GM12878 (cell line): ENCODE measurements at regions not wholly inside any gene's neighbourhood (a gene's known extent, or its start where the extent isn't known, plus 50 kb on each side); places are given as distances from the start of the nearest gene placed in this dataset.

Experiments used
- ATAC-seq: fragments of 200-7000 bp; cut with Tn5 transposase; 3 replicates; pipeline ENCODE4 v1.9.1; 2020; ENCODE audit warnings: mild to moderate bottlenecking, moderate library complexity
- BruUV-seq: library from RNA; stranded (reverse); fragments of 400-500 nt; replicated peaks from 2 replicates; lab custom pipeline; 2021; lab: Mats Ljungman, UMichigan
- CTCF ChIA-PET: fragments of 300-600 bp; sonication (Branson Sonifier 250); formaldehyde crosslinking; extraction: SDS; loops from one replicate; lab custom pipeline; 2021; ENCODE audit warnings: inconsistent platforms; lab: Yijun Ruan, JAX
- POLR2A ChIA-PET: fragments of 350-600 bp; formaldehyde crosslinking; extraction: SDS; loops from one replicate; lab custom pipeline; 2021; ENCODE audit warnings: inconsistent platforms; lab: Charles Lee
- RAD21 ChIA-PET: fragments of 300-600 bp; sonication (Branson Sonifier 250); formaldehyde crosslinking; loops from one replicate; lab custom pipeline; 2023; ENCODE audit warnings: antibody characterized with exemption; ENCODE audit not compliant: unreplicated experiment; lab: Charles Lee
- SMC1A ChIA-PET: fragments of 300-600 bp; sonication (Branson Sonifier 250); formaldehyde crosslinking; loops from one replicate; lab custom pipeline; 2023; ENCODE audit not compliant: unreplicated experiment, uncharacterized antibody; lab: Charles Lee
- DNase-seq: peaks from one replicate; pipeline ENCODE4 v3.0.0-alpha.2; 2011; ENCODE audit warnings: low read depth, low spot score
- FAIRE-seq: peaks from 3 replicates; lab custom pipeline; 2011; peaks lifted over from hg19 to GRCh38; lab: Jason Lieb, UNC
- H2AFZ ChIP-seq: 2 replicates; pipeline ENCODE4 v1.6.0; 2011; ENCODE audit warnings: low read depth, low read length, control low read depth; ENCODE audit not compliant: control insufficient read depth
- H3K27ac ChIP-seq: 2 replicates; pipeline ENCODE4 v1.5.1; 2011; ENCODE audit warnings: control low read depth; ENCODE audit not compliant: control insufficient read depth, insufficient read depth
- H3K27me3 ChIP-seq, 2 experiments: replicated peaks in 1 of 2; 2 replicates each; pipeline versions ENCODE4 v1.6.0 to v1.6.1; 2011; ENCODE audit warnings: low read length in 1 of 2; ENCODE audit not compliant: control insufficient read depth in 2 of 2, insufficient read depth in 2 of 2
- H3K36me3 ChIP-seq, 2 experiments: 2 replicates each; pipeline ENCODE4 v1.5.1; 2011; ENCODE audit warnings: low read length in 1 of 2; ENCODE audit not compliant: control insufficient read depth in 2 of 2, insufficient read depth in 2 of 2
- H3K4me1 ChIP-seq: 2 replicates; pipeline ENCODE4 v1.6.1; 2011; ENCODE audit warnings: mild to moderate bottlenecking, low read length, moderate library complexity, mixed read lengths; ENCODE audit not compliant: control insufficient read depth, insufficient read depth
- H3K4me2 ChIP-seq: 2 replicates; pipeline ENCODE4 v1.6.0; 2011; ENCODE audit warnings: control low read depth; ENCODE audit not compliant: control insufficient read depth, insufficient read depth
- H3K4me3 ChIP-seq: fragments of 200-600 bp; sonication (generic); 2 replicates; pipeline ENCODE4 v1.5.1; 2016
- H3K79me2 ChIP-seq: 2 replicates; pipeline ENCODE4 v1.6.0; 2011; ENCODE audit warnings: low read length; ENCODE audit not compliant: control insufficient read depth, insufficient read depth
- H3K9ac ChIP-seq: 2 replicates; pipeline ENCODE4 v1.8.0; 2011; ENCODE audit warnings: low read length, control low read depth, mixed read lengths; ENCODE audit not compliant: control insufficient read depth, insufficient read depth
- H3K9me3 ChIP-seq: replicated peaks from 3 replicates; pipeline ENCODE4 v1.5.1; 2011; ENCODE audit warnings: mild to moderate bottlenecking, low read length; ENCODE audit not compliant: control insufficient read depth, insufficient read depth
- H4K20me1 ChIP-seq: 2 replicates; pipeline ENCODE4 v1.6.0; 2011; ENCODE audit not compliant: control insufficient read depth, insufficient read depth
- BRCA1 ChIP-seq: IDR thresholded peaks from 2 replicates; pipeline ENCODE4 v1.6.1; 2011; ENCODE audit warnings: low read depth, low read length, improper control_type of control experiment
- IKZF2 ChIP-seq, 2 experiments: fragments of 450-650 bp; IDR thresholded peaks; 2 replicates each; pipeline ENCODE4 v1.6.1; 2017; ENCODE audit warnings: mild to moderate bottlenecking in 2 of 2, moderate library complexity in 2 of 2
- NFXL1 ChIP-seq: fragments of 450-650 bp; IDR thresholded peaks from 2 replicates; pipeline ENCODE4 v1.6.1; 2017; ENCODE audit warnings: antibody characterized with exemption, mild to moderate bottlenecking, borderline replicate concordance
- RAD51 ChIP-seq: fragments of 450-650 bp; IDR thresholded peaks from 2 replicates; pipeline ENCODE4 v1.6.1; 2016; ENCODE audit warnings: moderate library complexity, mild to moderate bottlenecking, inconsistent platforms
- RELB ChIP-seq: fragments of 450-650 bp; IDR thresholded peaks from 2 replicates; pipeline ENCODE4 v1.6.1; 2017; ENCODE audit warnings: low read depth, mild to moderate bottlenecking, moderate library complexity
- RFX5 ChIP-seq: IDR thresholded peaks from 2 replicates; pipeline ENCODE4 v1.6.1; 2011; ENCODE audit warnings: low read depth, low read length, improper control_type of control experiment
- SIN3A ChIP-seq: IDR thresholded peaks from 2 replicates; pipeline ENCODE4 v1.6.1; 2012; ENCODE audit warnings: low read depth, low read length, improper control_type of control experiment
- TCF12 ChIP-seq: IDR thresholded peaks from 2 replicates; pipeline ENCODE4 v1.6.1; 2011; ENCODE audit warnings: low read depth, mild to moderate bottlenecking, low read length
- WRNIP1 ChIP-seq: IDR thresholded peaks from 2 replicates; pipeline ENCODE4 v1.6.1; 2011; ENCODE audit warnings: low read depth, low read length, improper control_type of control experiment, borderline replicate concordance
- YBX1 ChIP-seq: fragments of 450-650 bp; IDR thresholded peaks from 2 replicates; pipeline ENCODE4 v1.6.1; 2016; ENCODE audit warnings: antibody characterized with exemption
- ZSCAN29 ChIP-seq: fragments of 450-650 bp; IDR thresholded peaks from 2 replicates; pipeline ENCODE4 v1.6.1; 2017; ENCODE audit warnings: mild to moderate bottlenecking, moderate library complexity
- WGBS: methylation state at CpG from one replicate; pipeline ENCODE4 v1.1.6; 2016; ENCODE audit warnings: low lambda C conversion rate; ENCODE audit not compliant: insufficient replicate concordance, insufficient coverage; ENCODE audit errors: missing lambda C conversion rate; 5-methylcytosine and 5-hydroxymethylcytosine counted together
- in situ Hi-C: fragments of 300-500 bp; cut with MboI; formaldehyde crosslinking; loops from 9 replicates; pipeline ENCODE4 v1.14.3; 2018; ENCODE audit warnings: mixed read lengths
- intact Hi-C: fragments of 100-400 bp; cut with micrococcal nuclease; formaldehyde crosslinking; loops from one replicate; pipeline ENCODE4 v1.14.2; 2022; ENCODE audit not compliant: unreplicated experiment
- TF ChIP-seq, protein P1 (sequence below): fragments of 450-650 bp; IDR thresholded peaks from 2 replicates; pipeline ENCODE4 v1.6.1; 2017; ENCODE audit warnings: mild to moderate bottlenecking, low read depth, inconsistent platforms; ENCODE audit not compliant: poor library complexity, severe bottlenecking

DNA sequence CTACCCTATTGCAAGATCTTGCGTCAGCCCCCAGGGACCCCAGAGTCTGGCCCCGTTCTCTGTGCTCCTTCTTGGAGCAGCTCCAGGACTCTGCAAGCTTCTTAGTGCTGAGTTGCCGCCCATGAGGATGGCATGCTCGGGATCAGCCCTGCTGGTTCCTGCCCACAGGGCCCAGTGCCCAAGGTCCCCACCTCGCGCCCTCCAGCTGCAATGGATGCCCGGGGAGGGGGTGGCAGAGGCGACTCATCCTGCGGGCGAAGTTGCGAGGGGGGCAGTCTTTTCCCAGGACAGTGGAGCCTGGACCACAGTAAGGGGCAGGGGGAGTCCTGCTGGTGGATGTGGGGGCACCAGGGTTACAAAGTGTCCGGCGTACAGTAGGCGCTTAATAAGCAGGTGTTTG is 261.9 kb downstream of the BCL2 start (continued):
- TF ChIP-seq RAD51 (no peak), RFX5 (no peak), BRCA1 (no peak), ZSCAN29 (no peak), RELB (no peak)
- TF ChIP-seq, protein P1, sequence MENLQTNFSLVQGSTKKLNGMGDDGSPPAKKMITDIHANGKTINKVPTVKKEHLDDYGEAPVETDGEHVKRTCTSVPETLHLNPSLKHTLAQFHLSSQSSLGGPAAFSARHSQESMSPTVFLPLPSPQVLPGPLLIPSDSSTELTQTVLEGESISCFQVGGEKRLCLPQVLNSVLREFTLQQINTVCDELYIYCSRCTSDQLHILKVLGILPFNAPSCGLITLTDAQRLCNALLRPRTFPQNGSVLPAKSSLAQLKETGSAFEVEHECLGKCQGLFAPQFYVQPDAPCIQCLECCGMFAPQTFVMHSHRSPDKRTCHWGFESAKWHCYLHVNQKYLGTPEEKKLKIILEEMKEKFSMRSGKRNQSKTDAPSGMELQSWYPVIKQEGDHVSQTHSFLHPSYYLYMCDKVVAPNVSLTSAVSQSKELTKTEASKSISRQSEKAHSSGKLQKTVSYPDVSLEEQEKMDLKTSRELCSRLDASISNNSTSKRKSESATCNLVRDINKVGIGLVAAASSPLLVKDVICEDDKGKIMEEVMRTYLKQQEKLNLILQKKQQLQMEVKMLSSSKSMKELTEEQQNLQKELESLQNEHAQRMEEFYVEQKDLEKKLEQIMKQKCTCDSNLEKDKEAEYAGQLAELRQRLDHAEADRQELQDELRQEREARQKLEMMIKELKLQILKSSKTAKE, result no peak

GRCh38 chr18:63054901-63055584 is 264.5 kb downstream of the BCL2 start:
- H3K4me1 ChIP-seq, result peaks cover 13% of the 10 kb centered on the region
- peak overlapping the region; percentile 83 for H2AFZ ChIP-seq
- WGBS, result 50% methylated on average over 3 of the region's 3 CpGs
- DNase-seq (no peak), FAIRE-seq (peak; percentile 23)
- no TSS peak for BruUV-seq
- H4K20me1 ChIP-seq, result no peaks in the 10 kb centered on the region
- H3K9me3 ChIP-seq, result no peaks in the 10 kb centered on the region
- CTCF ChIA-PET, result interaction anchor here (0.9 to 1.2 kb wide), 3 partner anchors 9 to 37 kb away, joined by 3 to 7 read pairs (median 4); no protein-coding TSS in a partner anchor
- H3K4me3 ChIP-seq, result no peak overlapping the region
- TF ChIP-seq YBX1 (peak; percentile 44; the same call in 1 of the 2 replicates), WRNIP1 (no peak), TCF12 (no peak), IKZF2 (IDR thresholded peaks at IDR 0.05) (no peak), SIN3A (no peak), NFXL1 (no peak)
- TF ChIP-seq, all 136 proteins: peak for 1
- Histone ChIP-seq H3K27me3 (no peaks in the 10 kb centered on the region), H3K27ac (no peak overlapping the region), H3K36me3 (no peaks in the 10 kb centered on the region), H3K9ac (peak overlapping the region; percentile 37; the same call in 1 of the 2 replicates), H3K4me2 (peak overlapping the region; percentile 47), H3K79me2 (no peaks in the 10 kb centered on the region)
- in situ Hi-C loops, result no loop called here
- peak; percentile 14; the same call in 1 of the 3 replicates for ATAC-seq
- RAD21 ChIA-PET, result interaction anchor here (0.5 to 1.4 kb wide), 5 partner anchors 12 to 39 kb away, joined by 3 to 5 read pairs (median 4); no protein-coding TSS in a partner anchor
- POLR2A ChIA-PET, result interaction anchor here (0.8 kb wide), 2 partner anchors 11 kb away, joined by 3 read pairs; no protein-coding TSS in a partner anchor
- intact Hi-C loops, result no loop called here
- SMC1A ChIA-PET, result interaction anchor here (0.6 to 3.1 kb wide), 7 partner anchors 12 to 49 kb away, joined by 3 to 18 read pairs (median 4); no protein-coding TSS in a partner anchor
